Activated B cell treated with CpG ODN at 0.5 μM for 24 hours (primary cell): ENCODE measurements at regions not wholly inside any gene's neighbourhood (a gene's known extent, or its start where the extent isn't known, plus 50 kb on each side); places are given as distances from the start of the nearest gene placed in this dataset.

ENCODE experiments used
- ATAC-seq: fragments of 200-7000 bp; cut with Tn5 transposase; one replicate; pipeline ENCODE4 v1.10.0; 2021; ENCODE audit warnings: low read depth, mild to moderate bottlenecking, moderate library complexity
- CTCF ChIA-PET: fragments of 350-600 bp; sonication (Branson Sonifier 250); formaldehyde crosslinking; loops from one replicate; lab custom pipeline; 2021; ENCODE audit warnings: antibody characterized with exemption; lab: Charles Lee
- POLR2A ChIA-PET: fragments of 350-600 bp; sonication (Branson Sonifier 250); formaldehyde crosslinking; loops from one replicate; lab custom pipeline; 2021; ENCODE audit warnings: antibody characterized with exemption; lab: Charles Lee
- DNase-seq: peaks from one replicate; pipeline ENCODE4 v3.0.0; 2022
- H3K27ac Mint-ChIP-seq: one replicate; pipeline ENCODE4 v1.8.0; 2020; ENCODE audit warnings: mixed read lengths
- H3K27me3 Mint-ChIP-seq: one replicate; pipeline ENCODE4 v1.8.0; 2021; ENCODE audit warnings: mixed read lengths
- H3K36me3 Mint-ChIP-seq: one replicate; pipeline ENCODE4 v1.8.0; 2021; ENCODE audit warnings: low read depth, mixed read lengths
- H3K4me1 Mint-ChIP-seq: one replicate; pipeline ENCODE4 v1.8.0; 2021; ENCODE audit warnings: mixed read lengths
- H3K4me3 Mint-ChIP-seq: one replicate; pipeline ENCODE4 v1.8.0; 2020; ENCODE audit warnings: mild to moderate bottlenecking, mixed read lengths
- H3K9me3 Mint-ChIP-seq: one replicate; pipeline ENCODE4 v1.8.0; 2020; ENCODE audit warnings: mixed read lengths
- CTCF ChIP-seq: fragments of 200-600 bp; IDR thresholded peaks from one replicate; pipeline ENCODE4 v1.8.0; 2022; ENCODE audit warnings: antibody characterized with exemption, mild to moderate bottlenecking
- intact Hi-C: fragments of 100-400 bp; cut with micrococcal nuclease; formaldehyde crosslinking; loops from one replicate; pipeline ENCODE4 v1.15.1; 2024

- DNase-seq = no peak
- Mint-ChIP-seq H3K4me1 (peaks cover 5% of the 10 kb centered on the region), H3K9me3 (no peaks in the 10 kb centered on the region), H3K4me3 (no peak overlapping the region), H3K27me3 (no peaks in the 10 kb centered on the region), H3K27ac (no peak overlapping the region), H3K36me3 (no peaks in the 10 kb centered on the region)
- ChIA-PET POLR2A (no interaction called here), CTCF (interaction anchor here (1.2 kb wide), 1 partner anchor 438 kb away, joined by 5 read pairs; no protein-coding TSS in a partner anchor)
- intact Hi-C loops = no loop called here
- no peak for TF ChIP-seq CTCF
- no peak for ATAC-seq
Observed at GRCh38 chr12:11596141-11596540, 53.3 kb upstream of the ETV6 start.

GRCh38 chr12:11598900-11599299 lies 50.6 kb upstream of the ETV6 start:
- Mint-ChIP-seq H3K9me3 (no peaks in the 10 kb centered on the region), H3K27ac (no peak overlapping the region)

More at GRCh38 chr12:11598900-11599299, 50.6 kb upstream of the ETV6 start:
- ATAC-seq (no peak), DNase-seq (no peak)
- H3K4me3 Mint-ChIP-seq = no peak overlapping the region
- H3K27me3 Mint-ChIP-seq = no peaks in the 10 kb centered on the region
- intact Hi-C loops = no loop called here
- TF ChIP-seq CTCF = no peak
- POLR2A ChIA-PET = interaction anchor here (0.7 kb wide), 1 partner anchor 45 kb away, joined by 5 read pairs; no protein-coding TSS in a partner anchor
- peaks cover 5% of the 10 kb centered on the region for H3K4me1 Mint-ChIP-seq
- CTCF ChIA-PET = no interaction called here
- no peaks in the 10 kb centered on the region for H3K36me3 Mint-ChIP-seq
